CD14-positive monocyte (primary cell): ENCODE measurements at regions not wholly inside any gene's neighbourhood (a gene's known extent, or its start where the extent isn't known, plus 50 kb on each side); places are given as distances from the start of the nearest gene placed in this dataset.

ENCODE experiments used
- DNase-seq, 3 donors: peaks; one replicate each; pipeline ENCODE4 v3.0.0-alpha.2; 2011 to 2022
- H2AFZ ChIP-seq: 2 replicates; pipeline ENCODE4 v1.6.0; 2012; ENCODE audit warnings: mild to moderate bottlenecking, low read depth, low read length, inconsistent platforms; ENCODE audit not compliant: insufficient read depth, poor library complexity, severe bottlenecking
- H3K27ac ChIP-seq, 2 donors: 1 replicate in 1 of 2; 2 replicates in 1 of 2; pipeline ENCODE4 v1.5.1; 2012 to 2013; ENCODE audit warnings: low read length in 2 of 2, control low read depth in 1 of 2, inconsistent platforms in 1 of 2, low read depth in 1 of 2, mild to moderate bottlenecking in 1 of 2
- H3K27me3 ChIP-seq, 2 donors: one replicate each; pipeline versions ENCODE4 v1.6.0 to v1.6.1; 2011 to 2013; ENCODE audit warnings: low read length in 2 of 2; ENCODE audit not compliant: control insufficient read depth in 2 of 2, insufficient read depth in 2 of 2
- H3K36me3 ChIP-seq, 2 donors: replicated peaks in 1 of 2; 1 replicate in 1 of 2; 2 replicates in 1 of 2; pipeline versions ENCODE4 v1.5.1 to v1.6.1; 2012 to 2013; ENCODE audit warnings: low read length in 2 of 2, control low read depth in 1 of 2, inconsistent platforms in 1 of 2, mild to moderate bottlenecking in 1 of 2; ENCODE audit not compliant: insufficient read depth in 2 of 2, control insufficient read depth in 1 of 2
- H3K4me1 ChIP-seq, 2 donors: 1 replicate in 1 of 2; 2 replicates in 1 of 2; pipeline versions ENCODE4 v1.5.1 to v1.6.1; 2012 to 2013; ENCODE audit warnings: low read length in 2 of 2, control low read depth in 1 of 2, inconsistent platforms in 1 of 2, mild to moderate bottlenecking in 1 of 2, moderate library complexity in 1 of 2; ENCODE audit not compliant: insufficient read depth in 2 of 2, control insufficient read depth in 1 of 2
- H3K4me2 ChIP-seq: replicated peaks from 2 replicates; pipeline ENCODE3; 2012; ENCODE audit warnings: low read length, moderate library complexity, mild to moderate bottlenecking; ENCODE audit not compliant: poor library complexity, severe bottlenecking; ENCODE audit errors: extremely low read depth
- H3K4me3 ChIP-seq, 3 experiments: fragments of 200-600 bp in 1 of 3; sonication (generic) in 1 of 3; replicated peaks in 1 of 3; 1 replicate in 2 of 3; 2 replicates in 1 of 3; pipeline ENCODE4 v1.5.1; 2011 to 2013; ENCODE audit warnings: low read length in 3 of 3, mild to moderate bottlenecking in 3 of 3, control low read depth in 2 of 3, low read depth in 2 of 3, inconsistent platforms in 1 of 3, moderate library complexity in 1 of 3
- H3K79me2 ChIP-seq: 2 replicates; pipeline ENCODE4 v1.6.0; 2012; ENCODE audit warnings: mild to moderate bottlenecking, control low read depth, inconsistent platforms, low read length, moderate library complexity; ENCODE audit not compliant: insufficient read depth
- H3K9ac ChIP-seq: 2 replicates; pipeline ENCODE4 v1.6.0; 2017; ENCODE audit warnings: low read length, mild to moderate bottlenecking; ENCODE audit not compliant: insufficient read depth, poor library complexity, severe bottlenecking
- H3K9me3 ChIP-seq, 2 donors: replicated peaks in 1 of 2; 1 replicate in 1 of 2; 2 replicates in 1 of 2; pipeline versions ENCODE4 v1.5.1 to v1.6.1; 2012 to 2013; ENCODE audit warnings: low read length in 2 of 2, control low read depth in 1 of 2; ENCODE audit not compliant: control insufficient read depth in 1 of 2, insufficient read depth in 1 of 2
- H4K20me1 ChIP-seq: 2 replicates; pipeline ENCODE4 v1.6.0; 2012; ENCODE audit warnings: mild to moderate bottlenecking, low read length, control low read depth, moderate library complexity; ENCODE audit not compliant: insufficient read depth
- H3K27ac Mint-ChIP-seq, 7 donors: one replicate each; pipeline ENCODE4 v1.8.0; 2020; ENCODE audit warnings: mild to moderate bottlenecking in 7 of 7, mixed read lengths in 7 of 7, moderate library complexity in 6 of 7, inconsistent platforms in 2 of 7
- H3K27me3 Mint-ChIP-seq, 3 donors: one replicate each; pipeline ENCODE4 v1.8.0; 2021 to 2022; ENCODE audit warnings: low read depth in 3 of 3, mild to moderate bottlenecking in 3 of 3, mixed read lengths in 3 of 3, moderate library complexity in 3 of 3, inconsistent platforms in 1 of 3
- H3K36me3 Mint-ChIP-seq, 2 donors: one replicate each; pipeline ENCODE4 v1.8.0; 2020; ENCODE audit warnings: mixed read lengths in 2 of 2, inconsistent platforms in 1 of 2, mild to moderate bottlenecking in 1 of 2
- H3K4me1 Mint-ChIP-seq: one replicate; pipeline ENCODE4 v1.8.0; 2020; ENCODE audit warnings: mild to moderate bottlenecking, mixed read lengths
- H3K4me3 Mint-ChIP-seq, 2 donors: one replicate each; pipeline ENCODE4 v1.8.0; 2020; ENCODE audit warnings: mild to moderate bottlenecking in 2 of 2, mixed read lengths in 2 of 2, moderate library complexity in 1 of 2
- H3K9me3 Mint-ChIP-seq, 7 donors: one replicate each; pipeline ENCODE4 v1.8.0; 2020 to 2022; ENCODE audit warnings: mixed read lengths in 7 of 7, mild to moderate bottlenecking in 6 of 7, moderate library complexity in 6 of 7, inconsistent platforms in 2 of 7
- CTCF ChIP-seq: fragments of 200-600 bp; IDR thresholded peaks from one replicate; pipeline ENCODE4 v1.8.0; 2022; ENCODE audit warnings: antibody characterized with exemption, mild to moderate bottlenecking
- WGBS: methylation state at CpG from one replicate; pipeline ENCODE4 v1.1.5; 2013; ENCODE audit warnings: missing lambda C conversion rate; ENCODE audit not compliant: insufficient coverage; 5-methylcytosine and 5-hydroxymethylcytosine counted together
- intact Hi-C, 2 donors: fragments of 100-400 bp; cut with micrococcal nuclease; formaldehyde crosslinking; loops; one replicate each; pipeline versions ENCODE4 v1.15.0 to v1.15.1; 2023

- Mint-ChIP-seq H3K36me3 (no peaks in the 10 kb centered on the region), H3K4me3 (no peak overlapping the region), H3K27me3 (peaks cover 0 to 2% (median 0%) of the 10 kb centered on the region in 3 donors), H3K9me3 (peaks cover 0 to 9% (median 3%) of the 10 kb centered on the region in 7 donors), H3K4me1 (peaks cover 11% of the 10 kb centered on the region), H3K27ac (no peak overlapping the region)
- intact Hi-C loops, result no loop called here
- H3K4me3 ChIP-seq, result no peak overlapping the region
- no peak overlapping the region for H3K9ac ChIP-seq
- H3K4me2 ChIP-seq, result no peak overlapping the region
- no peaks in the 10 kb centered on the region for H3K9me3 ChIP-seq
- DNase-seq, result no peak
- no peak for TF ChIP-seq CTCF
- H3K27me3 ChIP-seq, result no peaks in the 10 kb centered on the region
- 90% methylated on average over 2 of the region's 5 CpGs for WGBS
- no peaks in the 10 kb centered on the region for H3K79me2 ChIP-seq
- no peak overlapping the region for H3K27ac ChIP-seq
- H3K36me3 ChIP-seq, result no peaks in the 10 kb centered on the region
- H3K4me1 ChIP-seq, result peaks cover 3 to 4% of the 10 kb centered on the region in 2 donors
- no peak overlapping the region for H2AFZ ChIP-seq
- H4K20me1 ChIP-seq, result no peaks in the 10 kb centered on the region
These were observed 240.4 kb upstream of the MARCKS start for GRCh38 chr6:113616701-113617274.

GRCh38 chr6:113619077-113619476 lies 238.1 kb upstream of the MARCKS start:
- intact Hi-C loops, result no loop called here
- H3K27ac Mint-ChIP-seq, result no peak overlapping the region
- H3K4me2 ChIP-seq, result no peak overlapping the region
- no peak overlapping the region for H3K4me3 ChIP-seq
- WGBS, result 100% methylated on average over 1 of the region's 4 CpGs
- H3K27me3 ChIP-seq, result no peaks in the 10 kb centered on the region
- no peaks in the 10 kb centered on the region for H3K36me3 ChIP-seq
- H3K79me2 ChIP-seq, result no peaks in the 10 kb centered on the region
- no peak overlapping the region for H2AFZ ChIP-seq
- no peaks in the 10 kb centered on the region for H3K9me3 ChIP-seq
- H4K20me1 ChIP-seq, result no peaks in the 10 kb centered on the region
- peaks cover 11% of the 10 kb centered on the region for H3K4me1 Mint-ChIP-seq
- H3K4me1 ChIP-seq, result peaks cover 3 to 4% of the 10 kb centered on the region in 2 donors
- TF ChIP-seq CTCF, result no peak
- no peak overlapping the region for H3K27ac ChIP-seq
- no peak overlapping the region for H3K9ac ChIP-seq
- no peaks in the 10 kb centered on the region for H3K36me3 Mint-ChIP-seq
- no peak for DNase-seq
- H3K4me3 Mint-ChIP-seq, result no peak overlapping the region
- peaks cover 0 to 2% (median 0%) of the 10 kb centered on the region in 7 donors for H3K9me3 Mint-ChIP-seq
- no peaks in the 10 kb centered on the region for H3K27me3 Mint-ChIP-seq
